ENCODE measurements at regions not wholly inside any gene's neighbourhood (a gene's known extent, or its start where the extent isn't known, plus 50 kb on each side); places are given as distances from the start of the nearest gene placed in this dataset.
"Not testable (repeated sequence)": the region's sequence is repeated elsewhere in the genome, so short reads cannot be mapped to it uniquely, and the experiment has no call there.

GRCh38 chr1:163472651-163473248 lies 151.0 kb downstream of the NUF2 start:
- TF ChIP-seq, protein P1, sequence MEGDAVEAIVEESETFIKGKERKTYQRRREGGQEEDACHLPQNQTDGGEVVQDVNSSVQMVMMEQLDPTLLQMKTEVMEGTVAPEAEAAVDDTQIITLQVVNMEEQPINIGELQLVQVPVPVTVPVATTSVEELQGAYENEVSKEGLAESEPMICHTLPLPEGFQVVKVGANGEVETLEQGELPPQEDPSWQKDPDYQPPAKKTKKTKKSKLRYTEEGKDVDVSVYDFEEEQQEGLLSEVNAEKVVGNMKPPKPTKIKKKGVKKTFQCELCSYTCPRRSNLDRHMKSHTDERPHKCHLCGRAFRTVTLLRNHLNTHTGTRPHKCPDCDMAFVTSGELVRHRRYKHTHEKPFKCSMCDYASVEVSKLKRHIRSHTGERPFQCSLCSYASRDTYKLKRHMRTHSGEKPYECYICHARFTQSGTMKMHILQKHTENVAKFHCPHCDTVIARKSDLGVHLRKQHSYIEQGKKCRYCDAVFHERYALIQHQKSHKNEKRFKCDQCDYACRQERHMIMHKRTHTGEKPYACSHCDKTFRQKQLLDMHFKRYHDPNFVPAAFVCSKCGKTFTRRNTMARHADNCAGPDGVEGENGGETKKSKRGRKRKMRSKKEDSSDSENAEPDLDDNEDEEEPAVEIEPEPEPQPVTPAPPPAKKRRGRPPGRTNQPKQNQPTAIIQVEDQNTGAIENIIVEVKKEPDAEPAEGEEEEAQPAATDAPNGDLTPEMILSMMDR (IDR thresholded peaks at IDR 0.05; ENCODE audit: low read depth, low read length), result no peak
- TF ChIP-seq EZH2phosphoT487 (IDR thresholded peaks at IDR 0.05; ENCODE audit: low read depth), result no peak
- H3K27ac ChIP-seq (ENCODE audit: low read length), result no peak overlapping the region
- H3K9ac ChIP-seq (ENCODE audit: low read length), result no peak overlapping the region
- no peaks in the 10 kb centered on the region for H3K36me3 ChIP-seq (replicated peaks; ENCODE audit: low read depth, low read length)
- H3K27me3 ChIP-seq (ENCODE audit: low read depth, low read length), result no peaks in the 10 kb centered on the region; the same call in 1 of the 2 replicates
- no peak overlapping the region for H3K4me2 ChIP-seq (ENCODE audit: low read length)
- no peaks in the 10 kb centered on the region for H3K4me1 ChIP-seq (ENCODE audit: low read length)
- H2AFZ ChIP-seq (ENCODE audit: low read depth, low read length), result no peak overlapping the region
- H3K9me3 ChIP-seq (ENCODE audit: insufficient read depth, low read length), result peaks cover 6% of the 10 kb centered on the region; the same call in 1 of the 2 replicates
- no peak overlapping the region for H3K4me3 ChIP-seq (ENCODE audit: low read length)
- no peaks in the 10 kb centered on the region for H3K79me2 ChIP-seq (ENCODE audit: low read length)
- H4K20me1 ChIP-seq (ENCODE audit: insufficient read depth, low read length), result no peaks in the 10 kb centered on the region

DNA sequence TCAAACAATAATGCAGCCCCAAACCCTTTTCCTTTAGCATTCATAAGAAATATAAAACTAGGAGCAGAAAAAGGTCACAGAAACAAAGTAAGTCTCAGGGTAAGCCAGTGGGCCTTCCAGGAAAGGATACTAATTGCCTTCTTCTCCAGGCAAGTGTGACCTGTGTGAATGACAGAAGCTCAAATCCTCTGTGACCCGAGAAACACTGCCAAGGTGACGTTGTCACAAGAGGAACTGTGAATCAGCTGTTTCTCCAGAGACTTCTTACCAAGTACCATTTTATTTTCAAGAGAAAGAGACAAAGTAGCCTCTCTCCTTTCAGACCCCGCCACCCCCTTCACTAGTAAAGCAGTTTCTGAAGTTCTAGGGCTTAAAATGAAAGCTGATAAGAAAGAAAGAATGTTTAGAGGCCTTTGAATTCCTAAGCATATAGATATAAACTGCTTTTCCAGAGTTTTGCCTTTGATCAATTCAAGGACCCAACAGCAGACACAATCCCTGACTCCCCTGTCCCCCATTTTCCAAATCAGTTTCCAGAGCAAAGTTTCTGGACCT lies 155.6 kb downstream of the NUF2 start:
- Histone ChIP-seq H3K27ac (ENCODE audit: low read length) (no peak overlapping the region), H3K4me3 (ENCODE audit: low read length) (no peak overlapping the region), H3K9me3 (ENCODE audit: insufficient read depth, low read length) (peaks cover 6% of the 10 kb centered on the region; the same call in 1 of the 2 replicates), H4K20me1 (ENCODE audit: insufficient read depth, low read length) (no peaks in the 10 kb centered on the region), H3K4me2 (ENCODE audit: low read length) (no peak overlapping the region), H2AFZ (ENCODE audit: low read depth, low read length) (no peak overlapping the region), H3K9ac (ENCODE audit: low read length) (no peak overlapping the region), H3K79me2 (ENCODE audit: low read length) (no peaks in the 10 kb centered on the region), H3K27me3 (ENCODE audit: low read depth, low read length) (no peaks in the 10 kb centered on the region; the same call in 1 of the 2 replicates), H3K4me1 (ENCODE audit: low read length) (no peaks in the 10 kb centered on the region), H3K36me3 (replicated peaks; ENCODE audit: low read depth, low read length) (no peaks in the 10 kb centered on the region)
- no peak for TF ChIP-seq EZH2phosphoT487 (IDR thresholded peaks at IDR 0.05; ENCODE audit: low read depth)
- TF ChIP-seq, protein P1 (IDR thresholded peaks at IDR 0.05; ENCODE audit: low read depth, low read length), result no peak

DNA sequence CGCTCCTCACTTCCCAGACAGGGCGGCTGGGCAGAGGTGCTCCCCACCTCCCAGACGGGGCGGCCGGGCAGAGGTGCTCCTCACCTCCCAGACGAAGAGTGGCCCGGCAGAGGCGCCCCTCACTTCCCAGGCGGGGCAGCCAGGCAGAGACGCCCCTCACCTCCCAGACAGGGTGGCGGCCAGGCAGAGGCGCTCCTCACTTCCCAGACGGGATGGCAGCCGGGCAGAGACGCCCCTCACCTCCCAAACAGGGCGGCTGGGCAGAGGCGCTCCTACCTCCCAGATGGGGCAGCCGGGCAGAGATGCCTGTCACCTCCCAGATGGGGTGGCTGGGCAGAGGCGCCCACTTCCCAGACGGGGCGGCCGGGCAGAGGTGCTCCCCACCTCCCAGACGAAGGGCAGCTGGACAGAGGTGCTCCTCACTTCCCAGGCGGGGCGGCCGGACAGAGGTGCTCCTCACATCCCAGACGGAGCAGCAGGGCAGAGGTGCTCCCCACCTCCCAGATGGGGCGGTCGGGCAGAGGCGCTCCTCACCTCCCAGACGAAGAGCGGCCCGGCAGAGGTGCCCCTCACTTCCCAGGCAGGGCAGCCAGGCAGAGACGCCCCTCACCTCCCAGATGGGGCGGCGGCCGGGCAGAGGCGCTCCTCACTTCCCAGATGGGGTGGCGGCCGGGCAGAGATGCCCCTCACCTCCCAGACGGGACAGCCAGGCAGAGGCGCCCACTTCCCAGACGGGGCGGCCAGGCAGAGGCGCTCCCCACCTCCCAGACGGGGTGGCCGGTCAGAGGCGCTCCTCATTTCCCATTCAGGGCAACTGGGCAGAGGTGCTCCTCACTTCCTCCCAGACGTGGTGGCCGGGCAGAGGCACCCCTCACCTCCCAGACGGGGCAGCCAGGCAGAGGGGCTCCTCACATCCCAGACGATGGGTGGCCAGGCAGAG lies 176.9 kb downstream of the NUF2 start:
- not testable (repeated sequence) for H3K79me2 ChIP-seq (ENCODE audit: low read length); H3K27ac ChIP-seq (ENCODE audit: low read length); H2AFZ ChIP-seq (ENCODE audit: low read depth, low read length); H3K4me3 ChIP-seq (ENCODE audit: low read length); H4K20me1 ChIP-seq (ENCODE audit: insufficient read depth, low read length); H3K4me1 ChIP-seq (ENCODE audit: low read length); H3K36me3 ChIP-seq (replicated peaks; ENCODE audit: low read depth, low read length); H3K9me3 ChIP-seq (ENCODE audit: insufficient read depth, low read length); H3K9ac ChIP-seq (ENCODE audit: low read length); H3K27me3 ChIP-seq (ENCODE audit: low read depth, low read length); H3K4me2 ChIP-seq (ENCODE audit: low read length)

DNA sequence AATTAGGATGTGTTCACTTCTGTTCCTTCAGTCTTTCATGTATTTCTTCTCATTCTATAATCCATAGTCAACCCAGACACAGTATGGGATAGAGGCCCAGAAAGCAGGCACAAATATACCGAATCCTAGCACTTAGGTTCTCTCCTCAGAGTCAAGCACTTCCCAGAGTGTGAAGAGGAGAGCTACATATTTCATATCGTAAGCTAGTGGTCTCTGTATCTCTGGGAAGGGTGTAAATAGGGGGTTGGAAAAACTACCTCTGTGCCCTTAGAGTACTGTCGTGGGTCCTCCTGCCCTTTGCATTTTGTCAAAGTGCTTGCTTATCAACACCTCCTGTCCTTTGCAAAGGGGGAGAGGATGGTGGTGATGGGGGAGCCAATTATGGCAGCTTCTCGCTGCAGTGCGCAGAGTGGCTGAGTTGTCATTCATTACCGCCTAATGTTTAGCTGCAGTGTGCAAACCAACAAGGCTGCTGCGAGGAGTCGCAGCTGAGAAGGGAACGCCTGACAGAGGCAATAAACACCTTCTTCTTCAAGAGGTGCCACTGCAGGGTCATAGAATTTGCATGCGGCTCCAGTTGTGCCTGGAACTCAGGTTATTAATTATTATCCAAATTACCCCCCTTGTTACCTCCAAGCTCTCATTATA lies 182.7 kb downstream of the NUF2 start:
- no peaks in the 10 kb centered on the region for H4K20me1 ChIP-seq (ENCODE audit: insufficient read depth, low read length)
- H3K9me3 ChIP-seq (ENCODE audit: insufficient read depth, low read length), result no peaks in the 10 kb centered on the region
- H3K27ac ChIP-seq (ENCODE audit: low read length), result no peak overlapping the region
- H3K9ac ChIP-seq (ENCODE audit: low read length), result no peak overlapping the region
- no peaks in the 10 kb centered on the region; the same call in 1 of the 2 replicates for H3K27me3 ChIP-seq (ENCODE audit: low read depth, low read length)
- no peak overlapping the region for H3K4me3 ChIP-seq (ENCODE audit: low read length)
- no peak overlapping the region for H2AFZ ChIP-seq (ENCODE audit: low read depth, low read length)
- no peaks in the 10 kb centered on the region for H3K36me3 ChIP-seq (replicated peaks; ENCODE audit: low read depth, low read length)
- no peak overlapping the region for H3K4me2 ChIP-seq (ENCODE audit: low read length)
- no peaks in the 10 kb centered on the region for H3K79me2 ChIP-seq (ENCODE audit: low read length)
- no peaks in the 10 kb centered on the region for H3K4me1 ChIP-seq (ENCODE audit: low read length)
- no peak for TF ChIP-seq EZH2phosphoT487 (IDR thresholded peaks at IDR 0.05; ENCODE audit: low read depth)
